KG1 (cell line): ENCODE measurements at regions not wholly inside any gene's neighbourhood (a gene's known extent, or its start where the extent isn't known, plus 50 kb on each side); places are given as distances from the start of the nearest gene placed in this dataset.

ENCODE experiments used
- DNase-seq: peaks from one replicate; lab custom pipeline; 2025; lab: John Stamatoyannopoulos, UW

DNA sequence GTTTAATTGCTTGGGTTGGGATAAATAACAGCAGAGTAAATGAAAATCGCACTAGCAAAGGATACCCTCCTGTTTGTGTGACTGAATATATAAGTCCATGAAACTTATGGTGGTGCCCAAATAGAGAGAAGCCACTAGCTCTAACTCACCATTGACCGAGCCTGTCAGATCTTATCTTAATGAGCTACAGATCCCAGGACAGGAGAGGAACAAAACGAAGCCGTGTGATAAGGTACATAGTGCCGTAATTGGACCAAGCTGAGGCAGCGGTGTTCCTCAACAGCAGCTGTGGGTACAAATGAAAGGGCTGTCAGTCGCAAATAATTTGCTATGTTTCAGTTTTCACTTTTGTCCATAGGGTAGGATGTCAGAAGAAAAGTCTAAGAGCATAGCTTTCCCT lies 276.1 kb downstream of the PTBP2 start:
- DNase-seq: no peak

DNA sequence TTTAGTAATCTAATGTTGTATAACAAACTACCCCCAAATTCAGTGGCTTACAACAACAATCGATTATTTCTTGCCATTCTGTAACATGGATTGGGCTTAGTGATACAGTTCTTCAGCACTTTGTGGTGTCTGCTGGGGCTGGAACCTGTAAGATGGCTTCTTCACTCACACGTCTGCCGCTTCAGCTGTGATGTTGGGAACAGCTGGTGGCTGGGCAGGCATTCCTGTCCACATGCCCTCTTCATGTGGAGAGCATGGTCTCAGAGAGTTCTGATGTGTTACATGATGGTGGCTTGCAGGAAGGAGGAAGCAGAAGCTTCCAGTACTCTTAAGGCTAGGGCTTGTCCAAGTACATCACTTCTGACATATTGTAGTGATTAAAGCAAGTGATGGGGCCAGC lies 276.9 kb downstream of the PTBP2 start:
- DNase-seq: no peak

DNA sequence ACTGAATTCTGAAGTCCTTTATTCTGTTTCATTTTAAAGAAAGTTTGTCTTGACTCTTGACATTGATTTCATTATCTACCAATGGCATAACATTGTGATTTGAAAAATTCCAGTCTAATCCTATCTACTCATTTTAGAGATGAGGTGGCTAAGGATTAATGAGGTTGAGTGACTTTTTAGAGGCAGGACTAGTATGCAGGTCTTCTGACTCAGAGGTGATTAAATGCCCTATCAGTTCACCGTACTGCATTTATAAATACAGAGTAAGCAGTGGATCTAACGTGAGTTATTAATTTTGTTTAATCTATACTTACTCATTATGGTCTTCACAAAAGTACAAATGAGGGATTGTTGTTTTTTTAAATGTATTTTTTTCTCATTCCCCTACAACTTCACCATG lies 277.6 kb downstream of the PTBP2 start:
- DNase-seq: no peak

DNA sequence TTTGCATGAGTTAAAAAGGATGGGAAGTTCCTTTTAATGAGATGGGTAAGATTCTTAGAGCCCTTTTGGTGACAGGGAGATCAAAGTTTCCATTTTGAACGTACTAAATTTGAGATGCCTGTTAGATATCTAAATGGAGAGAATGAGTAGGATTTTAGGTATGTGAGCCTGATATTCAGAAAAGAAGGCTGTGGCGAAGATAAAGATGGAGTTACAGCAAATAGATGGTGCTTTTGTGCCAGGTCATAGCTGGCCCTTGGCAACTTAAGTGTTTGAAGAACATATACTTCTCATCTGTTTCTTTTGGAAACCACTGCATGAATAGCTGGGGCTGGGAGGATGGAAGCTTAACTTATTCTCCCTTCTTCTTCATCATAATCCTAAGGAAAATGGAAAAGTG lies 282.5 kb downstream of the PTBP2 start:
- DNase-seq: no peak

DNA sequence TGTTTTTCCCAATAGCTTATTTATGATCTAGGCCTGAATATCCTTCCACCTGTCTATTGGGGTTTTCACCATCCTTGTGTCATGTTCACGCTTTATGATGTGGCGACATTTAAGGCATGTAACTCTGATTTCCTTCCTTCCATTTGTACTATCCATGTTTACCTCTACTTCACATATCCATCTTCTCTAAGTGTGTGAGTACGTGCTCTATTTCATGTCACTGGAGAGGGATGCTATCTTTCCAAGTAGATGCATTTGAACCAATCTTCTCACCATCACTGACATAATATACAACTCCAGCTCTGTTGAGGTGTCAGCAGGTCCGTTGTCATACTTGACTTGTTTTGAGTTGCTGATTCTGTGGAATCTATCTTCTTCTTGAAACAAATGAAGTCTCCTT lies 283.2 kb downstream of the PTBP2 start:
- DNase-seq: no peak

DNA sequence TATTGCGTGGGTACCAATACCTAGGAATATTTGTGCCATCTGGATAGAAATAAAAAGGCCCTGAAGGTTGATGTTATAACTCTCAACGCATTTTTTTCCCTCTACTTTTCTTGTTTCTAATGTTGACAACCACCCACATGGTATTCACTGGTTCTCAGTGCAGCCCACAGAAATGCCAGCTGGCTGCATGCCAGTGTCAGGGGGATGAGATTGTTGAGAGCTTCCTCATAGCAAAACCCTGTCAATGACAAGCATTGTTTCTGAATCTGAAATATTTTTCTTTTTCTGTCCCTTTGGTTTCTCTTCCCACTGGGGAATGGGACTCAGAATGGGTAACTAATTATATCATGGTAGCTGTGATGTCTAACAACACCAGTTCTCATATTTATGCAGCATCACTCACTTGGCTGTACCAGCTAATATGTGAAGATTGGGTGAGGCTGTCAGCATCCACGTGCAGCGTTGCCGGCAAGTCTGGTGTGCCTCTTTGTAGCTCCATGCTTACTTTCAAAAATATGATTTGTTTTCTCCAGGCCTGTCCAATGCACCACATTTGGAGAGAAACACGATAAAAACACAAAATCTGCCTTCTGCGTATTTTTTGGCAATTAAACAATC lies 284.6 kb downstream of the PTBP2 start:
- DNase-seq: no peak

DNA sequence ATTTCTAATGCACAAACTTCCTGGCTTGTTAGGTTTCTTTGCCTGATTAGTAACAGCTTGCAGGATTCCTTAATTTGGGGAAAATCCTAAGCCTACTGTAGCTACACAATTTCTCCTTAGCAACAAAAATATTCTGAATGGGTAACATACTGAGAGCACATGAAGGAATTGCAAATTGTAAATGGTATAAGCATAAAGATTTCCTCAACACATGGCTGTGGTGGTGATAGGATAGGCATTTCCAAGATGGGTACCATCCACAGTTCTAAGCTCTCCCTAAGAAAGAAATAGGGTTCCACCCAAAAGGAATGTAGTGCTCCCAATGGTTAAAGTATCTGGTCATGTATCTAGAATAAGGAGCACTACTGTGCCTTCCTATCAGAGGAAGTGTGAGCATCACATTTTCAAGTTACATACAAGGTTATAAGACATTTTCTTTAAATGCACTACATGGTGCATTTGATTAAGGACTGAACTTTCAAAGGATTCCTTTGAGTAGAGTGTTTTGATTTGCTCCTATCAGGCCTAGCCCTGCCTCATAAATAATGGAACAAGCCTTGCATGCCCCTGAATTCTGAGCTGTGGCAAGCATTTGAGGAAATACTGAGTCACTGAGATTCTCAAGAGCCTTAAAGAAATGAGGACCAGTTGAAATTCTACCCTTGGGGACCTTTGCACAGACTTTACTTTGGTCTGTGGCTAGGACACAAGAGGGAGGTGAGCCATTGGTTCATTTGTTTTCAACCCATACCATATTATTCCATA lies 286.4 kb downstream of the PTBP2 start:
- no peak for DNase-seq

DNA sequence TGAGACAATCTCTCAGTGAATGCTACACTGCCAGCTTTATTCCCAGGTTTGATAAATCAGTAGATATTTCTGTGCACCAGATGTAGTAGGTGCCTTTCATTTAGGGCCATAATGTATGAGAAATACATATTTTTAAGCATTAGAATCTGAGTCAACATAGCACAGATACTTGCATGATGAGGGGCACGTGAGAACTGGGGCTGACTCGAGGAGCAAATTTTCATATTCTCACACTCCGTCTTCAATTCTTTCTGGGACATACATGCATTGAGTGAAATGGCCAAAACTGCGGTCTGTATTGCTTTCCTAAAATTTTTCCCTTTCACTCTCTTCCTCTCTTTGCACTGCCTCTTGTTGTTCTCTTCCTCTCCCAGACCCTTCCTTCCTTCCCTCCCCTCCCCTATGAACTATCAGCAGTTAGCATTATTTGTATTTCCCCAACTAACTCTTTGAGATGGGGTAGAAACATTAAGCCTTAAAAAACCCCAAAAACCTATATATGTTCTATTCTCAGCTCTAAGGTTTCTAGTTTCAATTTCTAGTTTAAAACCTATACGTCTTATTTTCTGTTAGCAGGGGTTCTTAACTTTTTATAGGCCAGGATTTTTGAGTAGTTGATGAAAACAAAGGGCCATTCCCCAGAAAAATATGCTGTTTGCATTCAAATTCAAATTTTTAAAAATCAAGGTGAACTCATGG lies 289.1 kb downstream of the PTBP2 start:
- no peak for DNase-seq

DNA sequence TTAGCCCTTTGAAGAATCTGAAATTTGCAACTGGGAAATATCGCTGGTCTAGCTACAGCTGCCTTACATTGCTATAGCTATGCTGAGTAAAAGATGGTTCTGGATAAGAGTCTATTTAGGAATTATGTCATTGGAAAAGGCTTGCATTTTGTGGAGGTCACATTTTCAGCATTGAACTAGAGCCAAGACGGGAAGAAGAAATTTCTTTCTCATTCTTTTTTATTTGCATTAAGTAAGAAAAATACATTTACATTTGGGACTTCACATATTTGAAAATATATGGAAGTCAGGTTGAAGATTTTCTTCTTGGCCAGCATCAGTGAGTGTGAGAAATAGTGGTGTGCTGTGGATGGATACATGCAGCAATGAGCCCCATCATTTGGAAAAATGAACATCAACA lies 291.6 kb downstream of the PTBP2 start:
- DNase-seq: no peak

DNA sequence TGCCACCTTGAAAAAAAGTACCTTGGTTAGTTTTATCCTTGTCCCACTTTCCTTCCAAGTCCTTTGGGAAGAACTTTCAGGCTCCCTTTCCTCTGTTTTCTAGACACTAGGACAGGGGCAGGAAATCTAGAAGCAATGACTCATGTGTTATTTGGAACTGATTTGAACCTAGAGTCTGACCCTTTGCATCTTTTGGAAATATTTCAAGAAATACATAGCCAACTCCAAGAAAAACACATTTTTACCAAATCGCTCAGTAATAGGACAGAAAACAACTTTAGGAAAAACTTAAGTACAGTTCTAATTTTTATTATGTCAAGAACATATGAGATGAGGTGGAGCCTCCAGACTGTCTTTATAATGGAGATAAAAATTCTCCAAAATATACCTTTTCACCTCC lies 292.4 kb downstream of the PTBP2 start:
- no peak for DNase-seq

DNA sequence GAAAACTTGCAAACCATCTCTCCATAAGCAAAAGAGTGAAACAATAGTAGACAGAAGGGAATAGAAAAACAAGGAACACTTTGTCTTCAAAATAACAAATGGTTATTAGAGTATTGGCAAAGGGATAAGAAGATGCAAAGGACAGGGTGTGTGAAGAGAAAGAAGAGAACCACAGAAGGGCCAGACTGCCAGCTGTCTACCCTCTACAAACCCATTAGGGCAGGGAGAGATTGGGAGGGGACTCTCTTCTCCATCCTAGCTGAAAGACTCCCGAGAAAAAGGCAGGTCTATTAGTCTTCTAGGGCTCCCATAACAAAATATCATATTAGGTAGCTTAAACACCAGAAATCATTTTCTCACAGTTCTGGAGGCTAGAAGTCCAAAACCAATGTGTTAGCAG lies 292.8 kb downstream of the PTBP2 start:
- no peak for DNase-seq

DNA sequence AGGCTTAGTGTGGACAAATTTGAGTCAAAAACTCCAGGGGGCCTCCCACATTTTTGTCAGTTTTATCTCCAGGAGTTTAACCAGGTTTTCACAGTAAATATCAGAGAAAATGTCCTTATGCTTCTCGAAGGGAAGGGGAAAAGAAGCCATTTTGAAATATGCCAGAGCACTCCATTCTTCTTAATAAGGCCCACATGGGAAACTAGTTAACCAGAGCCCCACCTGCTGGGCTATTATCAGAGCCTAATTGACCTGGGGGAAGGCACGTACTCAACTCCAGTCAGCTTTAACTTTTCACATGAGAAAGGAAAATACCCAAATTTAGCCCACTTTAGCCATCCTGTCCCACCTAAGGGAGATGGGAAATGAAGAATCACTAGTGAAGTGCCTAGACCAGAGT lies 296.3 kb downstream of the PTBP2 start:
- no peak for DNase-seq
